Colonic mucosa (tissue), 4 donors: ENCODE measurements at regions not wholly inside any gene's neighbourhood (a gene's known extent, or its start where the extent isn't known, plus 50 kb on each side); places are given as distances from the start of the nearest gene placed in this dataset.

ENCODE experiments used
- DNase-seq: peaks from one replicate; pipeline ENCODE4 v3.0.0-alpha.2; 2020
- H3K27ac ChIP-seq: fragments of 200-600 bp; one replicate; pipeline ENCODE4 v1.8.0; 2021
- H3K27me3 ChIP-seq: fragments of 200-600 bp; one replicate; pipeline ENCODE4 v1.8.0; 2021
- H3K36me3 ChIP-seq: fragments of 200-600 bp; one replicate; pipeline ENCODE4 v1.8.0; 2021
- H3K4me1 ChIP-seq: fragments of 200-600 bp; one replicate; pipeline ENCODE4 v1.8.0; 2021; ENCODE audit warnings: mild to moderate bottlenecking
- H3K4me3 ChIP-seq: fragments of 200-600 bp; one replicate; pipeline ENCODE4 v1.8.0; 2021
- H3K9ac ChIP-seq, 2 donors: one replicate each; pipeline ENCODE4 v1.7.0; 2013; ENCODE audit warnings: control low read depth in 2 of 2, low read depth in 2 of 2, low read length in 2 of 2
- H3K9me3 ChIP-seq: fragments of 200-600 bp; one replicate; pipeline ENCODE4 v1.8.0; 2021
- intact Hi-C: fragments of 100-400 bp; cut with DNase I; formaldehyde crosslinking; loops from one replicate; pipeline ENCODE4 v1.14.1; 2022
- TF ChIP-seq, protein P1 (sequence below): fragments of 200-600 bp; IDR thresholded peaks from one replicate; pipeline ENCODE4 v1.8.0; 2022; ENCODE audit warnings: antibody characterized with exemption, mild to moderate bottlenecking
- donor health status: healthy.
- donor health status: DM: no; HTN: no; CAD: no.
- donor health status: DM: no; HTN: no; CAD: no.

DNA sequence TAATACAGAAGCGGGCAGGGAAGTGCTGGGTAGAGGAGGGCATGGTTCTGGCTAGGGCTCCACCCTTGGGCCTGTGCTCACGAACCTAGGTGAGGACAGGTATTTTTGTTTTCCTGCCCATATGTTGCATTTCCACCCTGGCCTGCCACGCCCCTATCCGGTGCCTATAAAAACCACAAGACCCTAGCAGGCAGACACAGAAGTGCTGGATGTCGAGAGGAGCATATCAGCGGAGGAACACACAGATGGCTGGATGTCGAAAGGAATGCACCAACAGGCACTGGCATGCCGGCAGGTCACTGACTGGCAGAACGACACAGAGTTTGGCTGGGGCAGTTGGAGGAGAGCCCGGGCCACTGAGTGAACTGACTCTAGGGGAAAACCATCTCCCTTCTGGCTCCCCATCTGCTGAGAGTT lies 316.6 kb upstream of the BOD1L1 start:
- no peaks in the 10 kb centered on the region for H3K9me3 ChIP-seq
- intact Hi-C loops, result no loop called here

DNA sequence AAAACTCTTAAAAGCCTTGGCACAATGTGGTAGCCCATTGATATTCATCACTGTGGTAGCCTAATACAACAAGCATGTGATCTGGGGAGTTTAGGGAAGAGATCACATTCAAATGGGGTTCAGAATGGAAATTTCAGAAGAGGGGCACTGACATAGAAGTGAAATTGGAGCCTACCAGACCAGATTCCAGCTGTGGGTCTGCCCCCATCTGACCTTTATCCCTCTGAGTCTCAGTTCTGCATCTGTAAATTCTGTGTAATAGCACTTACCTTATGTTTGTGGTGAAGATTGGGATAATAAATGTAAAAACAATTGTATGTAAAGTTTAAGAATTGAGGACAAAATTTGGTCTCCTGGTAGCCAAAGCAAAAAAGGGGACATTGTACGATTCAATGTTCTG lies 320.4 kb upstream of the BOD1L1 start:
- Histone ChIP-seq H3K27ac (no peak overlapping the region), H3K27me3 (no peaks in the 10 kb centered on the region), H3K4me3 (no peak overlapping the region), H3K4me1 (no peaks in the 10 kb centered on the region), H3K36me3 (no peaks in the 10 kb centered on the region), H3K9me3 (no peaks in the 10 kb centered on the region), H3K9ac (no peak overlapping the region)
- intact Hi-C loops, result no loop called here
- TF ChIP-seq, protein P1, sequence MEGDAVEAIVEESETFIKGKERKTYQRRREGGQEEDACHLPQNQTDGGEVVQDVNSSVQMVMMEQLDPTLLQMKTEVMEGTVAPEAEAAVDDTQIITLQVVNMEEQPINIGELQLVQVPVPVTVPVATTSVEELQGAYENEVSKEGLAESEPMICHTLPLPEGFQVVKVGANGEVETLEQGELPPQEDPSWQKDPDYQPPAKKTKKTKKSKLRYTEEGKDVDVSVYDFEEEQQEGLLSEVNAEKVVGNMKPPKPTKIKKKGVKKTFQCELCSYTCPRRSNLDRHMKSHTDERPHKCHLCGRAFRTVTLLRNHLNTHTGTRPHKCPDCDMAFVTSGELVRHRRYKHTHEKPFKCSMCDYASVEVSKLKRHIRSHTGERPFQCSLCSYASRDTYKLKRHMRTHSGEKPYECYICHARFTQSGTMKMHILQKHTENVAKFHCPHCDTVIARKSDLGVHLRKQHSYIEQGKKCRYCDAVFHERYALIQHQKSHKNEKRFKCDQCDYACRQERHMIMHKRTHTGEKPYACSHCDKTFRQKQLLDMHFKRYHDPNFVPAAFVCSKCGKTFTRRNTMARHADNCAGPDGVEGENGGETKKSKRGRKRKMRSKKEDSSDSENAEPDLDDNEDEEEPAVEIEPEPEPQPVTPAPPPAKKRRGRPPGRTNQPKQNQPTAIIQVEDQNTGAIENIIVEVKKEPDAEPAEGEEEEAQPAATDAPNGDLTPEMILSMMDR, result no peak
- no peak for DNase-seq

More for the DNA sequence above, 316.6 kb upstream of the BOD1L1 start:
- Histone ChIP-seq H3K4me3 (no peak overlapping the region), H3K36me3 (no peaks in the 10 kb centered on the region), H3K27ac (no peak overlapping the region), H3K27me3 (no peaks in the 10 kb centered on the region), H3K9ac (no peak overlapping the region), H3K4me1 (no peaks in the 10 kb centered on the region)
- no peak for DNase-seq
- TF ChIP-seq, protein P1, result no peak

DNA sequence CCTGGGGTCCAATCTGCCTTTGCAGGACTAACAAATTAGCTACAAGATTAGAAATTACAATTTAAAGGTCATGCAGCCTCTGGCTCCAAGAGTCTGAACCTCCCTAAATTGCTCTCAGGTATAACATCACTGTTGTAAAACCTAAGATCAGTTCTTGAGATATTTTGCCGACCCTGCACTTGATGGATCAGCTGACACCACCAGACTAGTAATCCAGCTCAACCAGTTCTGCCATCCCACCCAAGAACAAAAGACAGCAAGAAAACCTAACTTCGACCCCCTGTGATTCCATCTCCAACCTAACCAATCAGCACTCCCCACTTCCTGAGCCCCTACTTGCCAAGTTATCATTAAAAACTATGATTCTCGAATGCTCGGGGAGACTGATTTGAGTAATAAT lies 323.0 kb upstream of the BOD1L1 start:
- no peaks in the 10 kb centered on the region for H3K27me3 ChIP-seq
- no peaks in the 10 kb centered on the region for H3K9me3 ChIP-seq
- H3K4me1 ChIP-seq, result no peaks in the 10 kb centered on the region
- intact Hi-C loops, result no loop called here
- TF ChIP-seq, protein P1, result no peak
- H3K9ac ChIP-seq, result no peak overlapping the region
- DNase-seq, result no peak
- H3K27ac ChIP-seq, result no peak overlapping the region
- no peaks in the 10 kb centered on the region for H3K36me3 ChIP-seq
- H3K4me3 ChIP-seq, result no peak overlapping the region

- H3K36me3 ChIP-seq, result no peaks in the 10 kb centered on the region
- no peak overlapping the region for H3K4me3 ChIP-seq
- DNase-seq, result no peak
- no peaks in the 10 kb centered on the region for H3K27me3 ChIP-seq
- H3K4me1 ChIP-seq, result no peaks in the 10 kb centered on the region
- intact Hi-C loops, result no loop called here
- TF ChIP-seq, protein P1, result no peak
- no peak overlapping the region for H3K27ac ChIP-seq
- H3K9ac ChIP-seq, result no peak overlapping the region
- H3K9me3 ChIP-seq, result no peaks in the 10 kb centered on the region
These were observed 325.6 kb upstream of the BOD1L1 start for GRCh38 chr4:13953083-13953482.

- no peak overlapping the region for H3K9ac ChIP-seq
- no peak overlapping the region for H3K27ac ChIP-seq
- no peak for DNase-seq
- intact Hi-C loops, result no loop called here
- H3K36me3 ChIP-seq, result no peaks in the 10 kb centered on the region
- no peaks in the 10 kb centered on the region for H3K27me3 ChIP-seq
- TF ChIP-seq, protein P1, result no peak
- no peak overlapping the region for H3K4me3 ChIP-seq
- no peaks in the 10 kb centered on the region for H3K4me1 ChIP-seq
- H3K9me3 ChIP-seq, result no peaks in the 10 kb centered on the region
These were observed 328.0 kb upstream of the BOD1L1 start for GRCh38 chr4:13955551-13955950.

GRCh38 chr4:13956947-13957346 lies 329.4 kb upstream of the BOD1L1 start:
- Histone ChIP-seq H3K4me3 (no peak overlapping the region), H3K27me3 (no peaks in the 10 kb centered on the region), H3K9me3 (no peaks in the 10 kb centered on the region), H3K36me3 (no peaks in the 10 kb centered on the region), H3K9ac (peak overlapping the region in 1 of 2 donors; percentile 12), H3K4me1 (no peaks in the 10 kb centered on the region), H3K27ac (no peak overlapping the region)
- no peak for DNase-seq
- TF ChIP-seq, protein P1, result no peak
- intact Hi-C loops, result no loop called here
